ENCODE measurements at regions not wholly inside any gene's neighbourhood (a gene's known extent, or its start where the extent isn't known, plus 50 kb on each side); places are given as distances from the start of the nearest gene placed in this dataset.
"Not testable (repeated sequence)": the region's sequence is repeated elsewhere in the genome, so short reads cannot be mapped to it uniquely, and the experiment has no call there.

- no peak overlapping the region for H3K4me3 ChIP-seq (ENCODE audit: low read depth in 1 of 2, low read length in 2 of 2)
- no peaks in the 10 kb centered on the region for H3K9me3 ChIP-seq (ENCODE audit: control insufficient read depth in 2 of 2, insufficient read depth in 1 of 2, low read depth in 1 of 2, low read length in 1 of 2)
- no peaks in the 10 kb centered on the region for H3K36me3 ChIP-seq (ENCODE audit: control insufficient read depth in 2 of 2, insufficient read depth in 2 of 2, low read length in 1 of 2)
- no peaks in the 10 kb centered on the region for H3K27me3 ChIP-seq (ENCODE audit: control insufficient read depth in 1 of 2, insufficient read depth in 2 of 2, low read length in 2 of 2)
- H3K27ac ChIP-seq (ENCODE audit: low read depth in 2 of 2, low read length in 1 of 2): no peak overlapping the region
- WGBS, 2 donors: 79 to 83% methylated on average over 3 of the region's 3 CpGs
- no peaks in the 10 kb centered on the region for H3K4me1 ChIP-seq (ENCODE audit: control insufficient read depth in 2 of 2, insufficient read depth in 2 of 2, low read length in 1 of 2)
Measured at GRCh38 chr10:64880546-64880945, 1359.3 kb downstream of the REEP3 start.

- H3K4me3 ChIP-seq (ENCODE audit: low read depth in 1 of 2, low read length in 2 of 2): no peak overlapping the region
- no peaks in the 10 kb centered on the region for H3K9me3 ChIP-seq (ENCODE audit: control insufficient read depth in 2 of 2, insufficient read depth in 1 of 2, low read depth in 1 of 2, low read length in 1 of 2)
- no peaks in the 10 kb centered on the region for H3K4me1 ChIP-seq (ENCODE audit: control insufficient read depth in 2 of 2, insufficient read depth in 2 of 2, low read length in 1 of 2)
- H3K36me3 ChIP-seq (ENCODE audit: control insufficient read depth in 2 of 2, insufficient read depth in 2 of 2, low read length in 1 of 2): no peaks in the 10 kb centered on the region
- H3K27me3 ChIP-seq (ENCODE audit: control insufficient read depth in 1 of 2, insufficient read depth in 2 of 2, low read length in 2 of 2): no peaks in the 10 kb centered on the region
- no peak overlapping the region for H3K27ac ChIP-seq (ENCODE audit: low read depth in 2 of 2, low read length in 1 of 2)
Measured at GRCh38 chr10:64881257-64881656, 1360.1 kb downstream of the REEP3 start.

GRCh38 chr10:64896582-64896981 is 1375.4 kb downstream of the REEP3 start:
- H3K36me3 ChIP-seq (ENCODE audit: control insufficient read depth in 2 of 2, insufficient read depth in 2 of 2, low read length in 1 of 2): no peaks in the 10 kb centered on the region
- peaks cover 0 to 4% of the 10 kb centered on the region in 2 donors for H3K9me3 ChIP-seq (ENCODE audit: control insufficient read depth in 2 of 2, insufficient read depth in 1 of 2, low read depth in 1 of 2, low read length in 1 of 2)
- no peaks in the 10 kb centered on the region for H3K27me3 ChIP-seq (ENCODE audit: control insufficient read depth in 1 of 2, insufficient read depth in 2 of 2, low read length in 2 of 2)
- no peaks in the 10 kb centered on the region for H3K4me1 ChIP-seq (ENCODE audit: control insufficient read depth in 2 of 2, insufficient read depth in 2 of 2, low read length in 1 of 2)
- H3K4me3 ChIP-seq (ENCODE audit: low read depth in 1 of 2, low read length in 2 of 2): no peak overlapping the region
- H3K27ac ChIP-seq (ENCODE audit: low read depth in 2 of 2, low read length in 1 of 2): no peak overlapping the region
- 87 to 94% methylated on average over 1 of the region's 1 CpG for whole genome bisulfite sequencing, 2 donors

GRCh38 chr10:64906311-64906710 is 1385.1 kb downstream of the REEP3 start:
- H3K9me3 ChIP-seq (ENCODE audit: control insufficient read depth in 2 of 2, insufficient read depth in 1 of 2, low read depth in 1 of 2, low read length in 1 of 2); H3K27ac ChIP-seq (ENCODE audit: low read depth in 2 of 2, low read length in 1 of 2); H3K27me3 ChIP-seq (ENCODE audit: control insufficient read depth in 1 of 2, insufficient read depth in 2 of 2, low read length in 2 of 2); H3K36me3 ChIP-seq (ENCODE audit: control insufficient read depth in 2 of 2, insufficient read depth in 2 of 2, low read length in 1 of 2); H3K4me1 ChIP-seq (ENCODE audit: control insufficient read depth in 2 of 2, insufficient read depth in 2 of 2, low read length in 1 of 2); H3K4me3 ChIP-seq (ENCODE audit: low read depth in 1 of 2, low read length in 2 of 2): not testable (repeated sequence)
- 23 to 32% methylated on average over 2 of the region's 2 CpGs for WGBS, 2 donors

GRCh38 chr10:64924306-64924705 is 1403.1 kb downstream of the REEP3 start:
- not testable (repeated sequence) for H3K27ac ChIP-seq (ENCODE audit: low read depth in 2 of 2, low read length in 1 of 2); H3K4me3 ChIP-seq (ENCODE audit: low read depth in 1 of 2, low read length in 2 of 2); H3K9me3 ChIP-seq (ENCODE audit: control insufficient read depth in 2 of 2, insufficient read depth in 1 of 2, low read depth in 1 of 2, low read length in 1 of 2); H3K4me1 ChIP-seq (ENCODE audit: control insufficient read depth in 2 of 2, insufficient read depth in 2 of 2, low read length in 1 of 2); H3K36me3 ChIP-seq (ENCODE audit: control insufficient read depth in 2 of 2, insufficient read depth in 2 of 2, low read length in 1 of 2); H3K27me3 ChIP-seq (ENCODE audit: control insufficient read depth in 1 of 2, insufficient read depth in 2 of 2, low read length in 2 of 2)
- WGBS, 2 donors: 48 to 59% methylated on average over 21 of the region's 21 CpGs

- Histone ChIP-seq H3K9me3 (ENCODE audit: control insufficient read depth in 2 of 2, insufficient read depth in 1 of 2, low read depth in 1 of 2, low read length in 1 of 2) (peaks cover 0 to 5% of the 10 kb centered on the region in 2 donors), H3K4me1 (ENCODE audit: control insufficient read depth in 2 of 2, insufficient read depth in 2 of 2, low read length in 1 of 2) (no peaks in the 10 kb centered on the region), H3K36me3 (ENCODE audit: control insufficient read depth in 2 of 2, insufficient read depth in 2 of 2, low read length in 1 of 2) (no peaks in the 10 kb centered on the region), H3K4me3 (ENCODE audit: low read depth in 1 of 2, low read length in 2 of 2) (no peak overlapping the region), H3K27ac (ENCODE audit: low read depth in 2 of 2, low read length in 1 of 2) (no peak overlapping the region), H3K27me3 (ENCODE audit: control insufficient read depth in 1 of 2, insufficient read depth in 2 of 2, low read length in 2 of 2) (no peaks in the 10 kb centered on the region)
- WGBS, 2 donors: 91 to 92% methylated on average over 2 of the region's 2 CpGs
Measured at GRCh38 chr10:64952042-64952441, 1430.8 kb downstream of the REEP3 start.

- 84 to 85% methylated on average over 1 of the region's 1 CpG for WGBS, 2 donors
- Histone ChIP-seq H3K4me1 (ENCODE audit: control insufficient read depth in 2 of 2, insufficient read depth in 2 of 2, low read length in 1 of 2) (no peaks in the 10 kb centered on the region), H3K27ac (ENCODE audit: low read depth in 2 of 2, low read length in 1 of 2) (no peak overlapping the region), H3K36me3 (ENCODE audit: control insufficient read depth in 2 of 2, insufficient read depth in 2 of 2, low read length in 1 of 2) (no peaks in the 10 kb centered on the region), H3K9me3 (ENCODE audit: control insufficient read depth in 2 of 2, insufficient read depth in 1 of 2, low read depth in 1 of 2, low read length in 1 of 2) (peaks cover 0 to 5% of the 10 kb centered on the region in 2 donors), H3K27me3 (ENCODE audit: control insufficient read depth in 1 of 2, insufficient read depth in 2 of 2, low read length in 2 of 2) (no peaks in the 10 kb centered on the region), H3K4me3 (ENCODE audit: low read depth in 1 of 2, low read length in 2 of 2) (no peak overlapping the region)
Measured at GRCh38 chr10:64956441-64956840, 1435.2 kb downstream of the REEP3 start.

- Histone ChIP-seq H3K27ac (ENCODE audit: low read depth in 2 of 2, low read length in 1 of 2) (no peak overlapping the region), H3K36me3 (ENCODE audit: control insufficient read depth in 2 of 2, insufficient read depth in 2 of 2, low read length in 1 of 2) (no peaks in the 10 kb centered on the region), H3K4me1 (ENCODE audit: control insufficient read depth in 2 of 2, insufficient read depth in 2 of 2, low read length in 1 of 2) (no peaks in the 10 kb centered on the region), H3K4me3 (ENCODE audit: low read depth in 1 of 2, low read length in 2 of 2) (no peak overlapping the region), H3K27me3 (ENCODE audit: control insufficient read depth in 1 of 2, insufficient read depth in 2 of 2, low read length in 2 of 2) (no peaks in the 10 kb centered on the region), H3K9me3 (ENCODE audit: control insufficient read depth in 2 of 2, insufficient read depth in 1 of 2, low read depth in 1 of 2, low read length in 1 of 2) (no peaks in the 10 kb centered on the region)
- 75 to 77% methylated on average over 1 of the region's 1 CpG for WGBS, 2 donors
Measured at GRCh38 chr10:64959116-64959515, 1437.9 kb downstream of the REEP3 start.

GRCh38 chr10:64959883-64960282 is 1438.7 kb downstream of the REEP3 start:
- Histone ChIP-seq H3K4me3 (ENCODE audit: low read depth in 1 of 2, low read length in 2 of 2) (no peak overlapping the region), H3K27me3 (ENCODE audit: control insufficient read depth in 1 of 2, insufficient read depth in 2 of 2, low read length in 2 of 2) (no peaks in the 10 kb centered on the region)

GRCh38 chr10:64973391-64973790 is 1452.2 kb downstream of the REEP3 start:
- Histone ChIP-seq H3K4me3 (ENCODE audit: low read depth in 1 of 2, low read length in 2 of 2) (no peak overlapping the region), H3K27me3 (ENCODE audit: control insufficient read depth in 1 of 2, insufficient read depth in 2 of 2, low read length in 2 of 2) (no peaks in the 10 kb centered on the region), H3K36me3 (ENCODE audit: control insufficient read depth in 2 of 2, insufficient read depth in 2 of 2, low read length in 1 of 2) (no peaks in the 10 kb centered on the region), H3K9me3 (ENCODE audit: control insufficient read depth in 2 of 2, insufficient read depth in 1 of 2, low read depth in 1 of 2, low read length in 1 of 2) (no peaks in the 10 kb centered on the region), H3K27ac (ENCODE audit: low read depth in 2 of 2, low read length in 1 of 2) (no peak overlapping the region), H3K4me1 (ENCODE audit: control insufficient read depth in 2 of 2, insufficient read depth in 2 of 2, low read length in 1 of 2) (no peaks in the 10 kb centered on the region)
- WGBS, 2 donors: 33 to 63% methylated on average over 2 of the region's 2 CpGs

More at GRCh38 chr10:64959883-64960282, 1438.7 kb downstream of the REEP3 start:
- no peak overlapping the region for H3K27ac ChIP-seq (ENCODE audit: low read depth in 2 of 2, low read length in 1 of 2)
- H3K36me3 ChIP-seq (ENCODE audit: control insufficient read depth in 2 of 2, insufficient read depth in 2 of 2, low read length in 1 of 2): no peaks in the 10 kb centered on the region
- no peaks in the 10 kb centered on the region for H3K4me1 ChIP-seq (ENCODE audit: control insufficient read depth in 2 of 2, insufficient read depth in 2 of 2, low read length in 1 of 2)
- 69 to 77% methylated on average over 2 of the region's 2 CpGs for WGBS, 2 donors
- no peaks in the 10 kb centered on the region for H3K9me3 ChIP-seq (ENCODE audit: control insufficient read depth in 2 of 2, insufficient read depth in 1 of 2, low read depth in 1 of 2, low read length in 1 of 2)

Data from esophagus (tissue), 2 donors.